HUES6 (cell line): ENCODE measurements at regions not wholly inside any gene's neighbourhood (a gene's known extent, or its start where the extent isn't known, plus 50 kb on each side); places are given as distances from the start of the nearest gene placed in this dataset.

Source experiments
- H3K27ac ChIP-seq: 2 replicates; pipeline ENCODE4 v1.7.0; 2013; ENCODE audit warnings: low read depth, mild to moderate bottlenecking, low read length, inconsistent platforms
- H3K27me3 ChIP-seq: 2 replicates; pipeline ENCODE4 v1.6.1; 2013; ENCODE audit warnings: low read length; ENCODE audit not compliant: control insufficient read depth, insufficient read depth
- H3K36me3 ChIP-seq: 2 replicates; pipeline ENCODE4 v1.6.1; 2013; ENCODE audit warnings: low read length; ENCODE audit not compliant: control insufficient read depth, insufficient read depth
- H3K4me1 ChIP-seq: 2 replicates; pipeline ENCODE4 v1.6.1; 2013; ENCODE audit warnings: low read length; ENCODE audit not compliant: control insufficient read depth, insufficient read depth
- H3K4me3 ChIP-seq: 2 replicates; pipeline ENCODE4 v1.5.1; 2013; ENCODE audit warnings: low read depth, low read length
- H3K9ac ChIP-seq: one replicate; pipeline ENCODE4 v1.6.1; 2013; ENCODE audit warnings: mild to moderate bottlenecking, low read length
- H3K9me3 ChIP-seq: 2 replicates; pipeline ENCODE4 v1.6.1; 2013; ENCODE audit warnings: low read depth, low read length; ENCODE audit not compliant: control insufficient read depth, insufficient read depth

- H3K9ac ChIP-seq, result no peak overlapping the region
- 0 out of 2 replicates have a peak, but pooled peaks cover 4% of the 10 kb centered on the region for H3K9me3 ChIP-seq
- no peak overlapping the region for H3K4me3 ChIP-seq
- H3K4me1 ChIP-seq, result no peaks in the 10 kb centered on the region; the same call in 1 of the 2 replicates
- H3K27ac ChIP-seq, result no peak overlapping the region
- H3K36me3 ChIP-seq, result no peaks in the 10 kb centered on the region
- no peaks in the 10 kb centered on the region for H3K27me3 ChIP-seq
Observed at GRCh38 chr4:123110147-123110546, 187.8 kb upstream of the NUDT6 start.

- no peak overlapping the region for H3K9ac ChIP-seq
- no peak overlapping the region for H3K4me3 ChIP-seq
- H3K9me3 ChIP-seq, result 0 out of 2 replicates have a peak, but pooled peaks cover 4% of the 10 kb centered on the region
- H3K27me3 ChIP-seq, result no peaks in the 10 kb centered on the region
- no peaks in the 10 kb centered on the region for H3K36me3 ChIP-seq
- no peaks in the 10 kb centered on the region; the same call in 1 of the 2 replicates for H3K4me1 ChIP-seq
- no peak overlapping the region for H3K27ac ChIP-seq
Observed at GRCh38 chr4:123110685-123111084, 188.3 kb upstream of the NUDT6 start.

DNA sequence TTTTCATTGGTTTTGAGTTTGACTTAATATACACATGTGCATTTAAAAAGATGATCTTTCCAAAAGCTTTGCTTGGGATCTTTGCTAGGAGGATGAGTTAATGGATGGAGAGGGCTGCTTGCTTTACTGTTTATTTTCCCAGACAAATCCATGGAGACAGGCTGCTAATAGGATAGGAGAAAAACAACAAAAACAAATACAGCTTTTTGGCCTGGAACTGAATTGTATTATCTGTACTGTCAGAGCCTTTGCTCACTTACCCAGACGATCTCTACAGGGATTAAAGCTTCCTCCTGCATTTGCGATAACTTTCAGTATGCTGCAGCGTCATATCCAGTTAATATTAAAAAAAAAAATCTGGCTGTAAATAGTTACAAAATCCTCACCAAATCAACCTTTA lies 190.8 kb upstream of the NUDT6 start:
- no peaks in the 10 kb centered on the region for H3K36me3 ChIP-seq
- no peaks in the 10 kb centered on the region for H3K27me3 ChIP-seq
- no peak overlapping the region for H3K27ac ChIP-seq
- 0 out of 2 replicates have a peak, but pooled peaks cover 4% of the 10 kb centered on the region for H3K9me3 ChIP-seq
- H3K4me1 ChIP-seq, result no peaks in the 10 kb centered on the region
- H3K4me3 ChIP-seq, result no peak overlapping the region
- H3K9ac ChIP-seq, result no peak overlapping the region

DNA sequence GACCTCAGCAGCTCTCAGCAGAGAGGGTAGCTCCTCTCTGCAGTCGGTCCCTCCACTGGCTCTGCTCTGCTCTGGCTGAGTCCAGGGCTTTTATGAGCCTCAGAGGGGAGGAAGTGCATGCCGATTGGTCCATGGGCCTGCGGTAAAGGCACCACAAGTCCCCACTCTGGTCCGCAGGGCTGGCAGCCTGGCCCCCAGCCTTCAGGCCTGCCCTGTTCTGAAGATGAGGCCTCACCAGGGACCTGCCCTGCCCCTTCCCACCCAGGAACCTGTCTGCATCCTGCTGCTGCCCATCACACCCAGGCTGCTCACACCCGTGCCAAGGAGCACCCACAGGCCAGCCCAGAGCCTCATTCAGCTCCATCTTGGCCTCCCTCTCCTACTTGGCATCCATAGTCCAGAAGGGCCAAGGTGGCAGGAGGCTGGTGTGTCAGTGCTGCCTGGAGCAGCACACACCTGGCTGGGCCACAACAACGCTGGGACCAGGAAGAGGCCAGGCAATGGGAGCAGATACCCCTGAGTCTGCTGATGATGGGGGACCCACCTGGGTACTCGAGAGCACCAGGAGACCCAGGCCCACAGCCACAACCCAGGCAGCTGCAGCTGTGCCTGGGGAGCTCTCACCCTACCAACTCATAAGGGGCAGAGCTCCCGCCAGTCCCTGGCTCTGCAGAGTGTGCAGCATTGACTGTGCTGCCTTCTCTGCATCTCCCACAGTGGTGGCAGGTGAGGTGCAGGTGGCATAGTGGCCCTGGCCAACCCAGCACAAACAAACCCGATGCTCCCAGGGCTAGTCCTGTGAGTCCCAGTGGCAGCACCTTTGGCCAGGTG lies 191.9 kb upstream of the NUDT6 start:
- Histone ChIP-seq H3K4me1 (no peaks in the 10 kb centered on the region), H3K9ac (no peak overlapping the region), H3K27me3 (no peaks in the 10 kb centered on the region), H3K36me3 (no peaks in the 10 kb centered on the region), H3K4me3 (no peak overlapping the region), H3K9me3 (0 out of 2 replicates have a peak, but pooled peaks cover 4% of the 10 kb centered on the region), H3K27ac (no peak overlapping the region)

- Histone ChIP-seq H3K4me3 (no peak overlapping the region), H3K27me3 (no peaks in the 10 kb centered on the region), H3K36me3 (no peaks in the 10 kb centered on the region), H3K27ac (no peak overlapping the region), H3K9ac (no peak overlapping the region), H3K9me3 (0 out of 2 replicates have a peak, but pooled peaks cover 4% of the 10 kb centered on the region), H3K4me1 (no peaks in the 10 kb centered on the region)
Observed at GRCh38 chr4:123114915-123115756, 192.7 kb upstream of the NUDT6 start.

- no peak overlapping the region for H3K27ac ChIP-seq
- no peak overlapping the region for H3K4me3 ChIP-seq
- no peaks in the 10 kb centered on the region for H3K27me3 ChIP-seq
- no peaks in the 10 kb centered on the region for H3K36me3 ChIP-seq
- H3K4me1 ChIP-seq, result no peaks in the 10 kb centered on the region
- 0 out of 2 replicates have a peak, but pooled peaks cover 4% of the 10 kb centered on the region for H3K9me3 ChIP-seq
- H3K9ac ChIP-seq, result no peak overlapping the region
Observed at GRCh38 chr4:123116412-123116811, 194.0 kb upstream of the NUDT6 start.

- Histone ChIP-seq H3K27me3 (no peaks in the 10 kb centered on the region), H3K4me3 (no peak overlapping the region), H3K4me1 (no peaks in the 10 kb centered on the region), H3K9ac (no peak overlapping the region), H3K27ac (no peak overlapping the region), H3K36me3 (no peaks in the 10 kb centered on the region), H3K9me3 (no peaks in the 10 kb centered on the region)
Observed at GRCh38 chr4:123120473-123120872, 198.1 kb upstream of the NUDT6 start.

- H3K4me1 ChIP-seq, result no peaks in the 10 kb centered on the region
- no peaks in the 10 kb centered on the region for H3K9me3 ChIP-seq
- H3K9ac ChIP-seq, result no peak overlapping the region
- no peaks in the 10 kb centered on the region for H3K36me3 ChIP-seq
- no peak overlapping the region for H3K27ac ChIP-seq
- H3K4me3 ChIP-seq, result no peak overlapping the region
- H3K27me3 ChIP-seq, result no peaks in the 10 kb centered on the region
Observed at GRCh38 chr4:123121241-123121907, 199.0 kb upstream of the NUDT6 start.

DNA sequence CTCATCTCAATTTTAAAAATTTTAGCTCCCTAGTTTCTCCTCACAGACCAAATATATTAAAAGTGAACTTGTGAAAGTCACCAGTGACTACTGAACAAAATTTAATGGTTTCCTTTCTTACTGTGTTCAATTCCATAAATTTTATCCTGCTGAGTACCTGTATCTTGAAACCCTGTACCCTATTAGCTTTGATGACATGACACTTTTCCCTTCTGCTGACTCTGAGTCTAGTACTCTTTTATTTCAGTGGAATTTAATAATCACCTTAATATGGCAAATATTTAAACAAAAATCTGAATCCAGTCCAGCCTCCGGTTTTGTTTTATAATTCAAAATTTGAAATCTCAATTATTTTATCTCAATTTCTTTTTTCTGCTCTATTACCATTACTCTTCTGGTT lies 203.1 kb upstream of the NUDT6 start:
- Histone ChIP-seq H3K4me3 (no peak overlapping the region), H3K9ac (no peak overlapping the region), H3K4me1 (peaks cover 3% of the 10 kb centered on the region; the same call in 1 of the 2 replicates), H3K27ac (no peak overlapping the region), H3K27me3 (no peaks in the 10 kb centered on the region), H3K9me3 (no peaks in the 10 kb centered on the region), H3K36me3 (no peaks in the 10 kb centered on the region)

- no peaks in the 10 kb centered on the region for H3K27me3 ChIP-seq
- no peak overlapping the region for H3K4me3 ChIP-seq
- H3K36me3 ChIP-seq, result no peaks in the 10 kb centered on the region
- no peak overlapping the region for H3K27ac ChIP-seq
- no peaks in the 10 kb centered on the region for H3K9me3 ChIP-seq
- no peak overlapping the region for H3K9ac ChIP-seq
- H3K4me1 ChIP-seq, result peaks cover 3% of the 10 kb centered on the region; the same call in 1 of the 2 replicates
Observed at GRCh38 chr4:123127218-123127617, 204.8 kb upstream of the NUDT6 start.
